ENCODE measurements at regions not wholly inside any gene's neighbourhood (a gene's known extent, or its start where the extent isn't known, plus 50 kb on each side); places are given as distances from the start of the nearest gene placed in this dataset.

DNA sequence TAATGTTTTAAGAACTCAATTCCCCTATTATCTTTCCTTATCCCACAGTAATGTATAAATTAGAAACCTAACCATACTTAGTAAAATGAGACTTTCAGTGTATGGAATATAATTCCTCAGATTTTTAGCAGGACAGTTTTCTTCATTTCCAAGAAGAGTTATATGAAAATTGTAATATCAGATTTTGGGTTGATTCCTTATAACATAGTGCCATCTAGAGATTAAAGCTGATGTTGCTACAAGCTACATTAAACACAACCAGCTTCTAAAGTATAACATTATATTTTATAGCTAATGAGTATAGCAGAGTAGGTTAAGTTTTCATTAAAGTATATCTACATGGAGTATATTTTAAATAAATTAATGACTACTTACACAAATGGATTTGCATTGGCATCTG, 99.7 kb upstream of the MIR17HG start:
- no peak for TF ChIP-seq EZH2phosphoT487 (IDR thresholded peaks at IDR 0.05; ENCODE audit: borderline replicate concordance, low read length)
- TF ChIP-seq CTCF (IDR thresholded peaks at IDR 0.05; ENCODE audit: low read depth, low read length, poor library complexity, severe bottlenecking) = peak; percentile 41
- no peaks in the 10 kb centered on the region for H3K9me3 ChIP-seq (ENCODE audit: control insufficient read depth, insufficient read depth, low read length)
- H3F3A ChIP-seq (ENCODE audit: control insufficient read depth, insufficient read depth) = no peaks in the 10 kb centered on the region
- H3K9me2 ChIP-seq (replicated peaks; ENCODE audit: control insufficient read depth, low read length) = no peaks in the 10 kb centered on the region
- H3K79me2 ChIP-seq (ENCODE audit: control insufficient read depth, low read length) = no peaks in the 10 kb centered on the region
- no peak overlapping the region for H3K27ac ChIP-seq (ENCODE audit: low read depth, low read length)
- H3K36me3 ChIP-seq (ENCODE audit: control insufficient read depth, low read length) = no peaks in the 10 kb centered on the region
- H4K20me1 ChIP-seq (ENCODE audit: control insufficient read depth, insufficient read depth, low read depth, low read length) = no peaks in the 10 kb centered on the region
- no peak overlapping the region for H3K4me3 ChIP-seq (ENCODE audit: low read length)
- H3K27me3 ChIP-seq (ENCODE audit: control insufficient read depth, low read length) = 0 out of 2 replicates have a peak, but pooled peaks cover 2% of the 10 kb centered on the region
- no peak overlapping the region for H3K4me2 ChIP-seq (ENCODE audit: low read length)
- no peaks in the 10 kb centered on the region for H3K4me1 ChIP-seq (ENCODE audit: control insufficient read depth, low read length)

DNA sequence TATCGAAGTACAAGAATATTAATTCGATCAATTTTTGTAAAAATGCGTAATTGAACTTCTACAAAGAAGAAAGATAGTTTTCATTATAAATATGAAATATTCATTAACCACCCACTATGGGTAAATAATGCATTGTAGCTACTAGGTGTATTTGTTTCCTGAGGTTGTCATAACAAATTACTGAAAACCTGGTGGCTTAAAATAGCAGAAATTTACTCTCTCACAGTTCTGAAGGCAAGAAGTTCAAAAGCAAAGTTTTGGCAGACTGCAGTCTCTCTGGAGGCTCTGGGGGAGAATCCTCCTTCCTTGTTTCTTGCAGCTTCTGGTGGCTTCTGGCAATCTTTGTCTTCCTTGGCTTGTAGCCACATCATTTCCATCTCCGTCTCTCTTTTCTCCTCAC, 99.2 kb upstream of the MIR17HG start:
- no peaks in the 10 kb centered on the region for H4K20me1 ChIP-seq (ENCODE audit: control insufficient read depth, insufficient read depth, low read depth, low read length)
- H3K9me3 ChIP-seq (ENCODE audit: control insufficient read depth, insufficient read depth, low read length) = no peaks in the 10 kb centered on the region
- no peaks in the 10 kb centered on the region for H3K4me1 ChIP-seq (ENCODE audit: control insufficient read depth, low read length)
- H3K4me2 ChIP-seq (ENCODE audit: low read length) = no peak overlapping the region
- H3F3A ChIP-seq (ENCODE audit: control insufficient read depth, insufficient read depth) = no peaks in the 10 kb centered on the region
- no peaks in the 10 kb centered on the region for H3K36me3 ChIP-seq (ENCODE audit: control insufficient read depth, low read length)
- no peak overlapping the region for H3K27ac ChIP-seq (ENCODE audit: low read depth, low read length)
- no peaks in the 10 kb centered on the region for H3K9me2 ChIP-seq (replicated peaks; ENCODE audit: control insufficient read depth, low read length)
- H3K79me2 ChIP-seq (ENCODE audit: control insufficient read depth, low read length) = no peaks in the 10 kb centered on the region
- H3K4me3 ChIP-seq (ENCODE audit: low read length) = no peak overlapping the region
- 0 out of 2 replicates have a peak, but pooled peaks cover 2% of the 10 kb centered on the region for H3K27me3 ChIP-seq (ENCODE audit: control insufficient read depth, low read length)
- TF ChIP-seq CTCF (IDR thresholded peaks at IDR 0.05; ENCODE audit: low read depth, low read length, poor library complexity, severe bottlenecking) (no peak), EZH2phosphoT487 (IDR thresholded peaks at IDR 0.05; ENCODE audit: borderline replicate concordance, low read length) (no peak)

- Histone ChIP-seq H3K4me3 (ENCODE audit: low read length) (no peak overlapping the region), H3K79me2 (ENCODE audit: control insufficient read depth, low read length) (no peaks in the 10 kb centered on the region), H3K27ac (ENCODE audit: low read depth, low read length) (no peak overlapping the region), H4K20me1 (ENCODE audit: control insufficient read depth, insufficient read depth, low read depth, low read length) (no peaks in the 10 kb centered on the region), H3F3A (ENCODE audit: control insufficient read depth, insufficient read depth) (no peaks in the 10 kb centered on the region), H3K9me3 (ENCODE audit: control insufficient read depth, insufficient read depth, low read length) (no peaks in the 10 kb centered on the region), H3K9me2 (replicated peaks; ENCODE audit: control insufficient read depth, low read length) (no peaks in the 10 kb centered on the region), H3K4me2 (ENCODE audit: low read length) (no peak overlapping the region), H3K36me3 (ENCODE audit: control insufficient read depth, low read length) (no peaks in the 10 kb centered on the region), H3K4me1 (ENCODE audit: control insufficient read depth, low read length) (no peaks in the 10 kb centered on the region), H3K27me3 (ENCODE audit: control insufficient read depth, low read length) (0 out of 2 replicates have a peak, but pooled peaks cover 2% of the 10 kb centered on the region)
- TF ChIP-seq EZH2phosphoT487 (IDR thresholded peaks at IDR 0.05; ENCODE audit: borderline replicate concordance, low read length) (no peak), CTCF (IDR thresholded peaks at IDR 0.05; ENCODE audit: low read depth, low read length, poor library complexity, severe bottlenecking) (no peak)
Observed at GRCh38 chr13:91249370-91249769, 98.1 kb upstream of the MIR17HG start.
